Panc1 (cell line): ENCODE measurements at regions not wholly inside any gene's neighbourhood (a gene's known extent, or its start where the extent isn't known, plus 50 kb on each side); places are given as distances from the start of the nearest gene placed in this dataset.

ENCODE experiments used
- ATAC-seq: fragments of 200-7000 bp; cut with Tn5 transposase; 2 replicates; pipeline ENCODE4 v1.9.1; 2020; ENCODE audit warnings: mild to moderate bottlenecking, moderate library complexity
- BruUV-seq: library from RNA; stranded (reverse); fragments of 400-500 nt; replicated peaks from 2 replicates; lab custom pipeline; 2021; lab: Mats Ljungman, UMichigan
- CTCF ChIA-PET: fragments of 300-600 bp; sonication (Branson Sonifier 250); formaldehyde crosslinking; loops from one replicate; lab custom pipeline; 2022; ENCODE audit warnings: antibody characterized with exemption; lab: Charles Lee
- POLR2A ChIA-PET: fragments of 300-600 bp; sonication (Branson Sonifier 250); formaldehyde crosslinking; loops from one replicate; lab custom pipeline; 2022; ENCODE audit warnings: antibody characterized with exemption; lab: Charles Lee
- DNase-seq: peaks from one replicate; pipeline ENCODE4 v3.0.0-alpha.2; 2010; ENCODE audit warnings: low read depth, low spot score
- H3K27ac ChIP-seq: 2 replicates; pipeline ENCODE4 v1.5.1; 2011; ENCODE audit warnings: mild to moderate bottlenecking, low read length, inconsistent platforms
- H3K27me3 ChIP-seq: fragments of 200-500 bp; sonication (Bioruptor generic); 2 replicates; pipeline ENCODE4 v1.6.0; 2014; ENCODE audit warnings: low read length, inconsistent platforms; ENCODE audit not compliant: control insufficient read depth, insufficient read depth
- H3K36me3 ChIP-seq: fragments of 200-500 bp; sonication (Bioruptor generic); 2 replicates; pipeline ENCODE4 v1.5.1; 2014; ENCODE audit warnings: inconsistent platforms, mild to moderate bottlenecking, low read length, moderate library complexity; ENCODE audit not compliant: control insufficient read depth, insufficient read depth
- H3K4me1 ChIP-seq: 2 replicates; pipeline ENCODE4 v1.5.1; 2011; ENCODE audit warnings: inconsistent platforms, mild to moderate bottlenecking, low read length, moderate library complexity; ENCODE audit not compliant: control insufficient read depth, insufficient read depth
- H3K4me3 ChIP-seq, 2 experiments: 2 replicates each; pipeline ENCODE4 v1.5.1; 2011 to 2012; ENCODE audit warnings: low read depth in 2 of 2, low read length in 2 of 2, mild to moderate bottlenecking in 2 of 2, inconsistent platforms in 1 of 2, moderate library complexity in 1 of 2
- H3K9me3 ChIP-seq: fragments of 200-500 bp; sonication (Bioruptor generic); 2 replicates; pipeline ENCODE4 v1.5.1; 2014; ENCODE audit warnings: low read depth, mild to moderate bottlenecking, inconsistent platforms, low read length, moderate library complexity; ENCODE audit not compliant: control insufficient read depth, insufficient read depth
- POLR2AphosphoS5 ChIP-seq: IDR thresholded peaks from 2 replicates; pipeline ENCODE4 v1.6.1; 2012; ENCODE audit warnings: mild to moderate bottlenecking, low read depth, low read length, moderate library complexity
- SIN3A ChIP-seq: IDR thresholded peaks from 2 replicates; pipeline ENCODE4 v1.6.1; 2012; ENCODE audit warnings: low read depth, mild to moderate bottlenecking, low read length, moderate library complexity, borderline replicate concordance; ENCODE audit not compliant: insufficient read depth
- TCF7L2 ChIP-seq: IDR thresholded peaks from 2 replicates; pipeline ENCODE4 v1.6.1; 2011; ENCODE audit warnings: mild to moderate bottlenecking, low read depth, low read length, inconsistent platforms
- in situ Hi-C: cut with HindIII; loops from 2 replicates; pipeline ENCODE4 v1.10.0; 2016; ENCODE audit warnings: low sequenced_read_pairs, low pct_unique_long_range_greater_than_20kb
- intact Hi-C: fragments of 100-400 bp; cut with micrococcal nuclease; formaldehyde crosslinking; loops from one replicate; pipeline ENCODE4 v1.10.0; 2022; ENCODE audit not compliant: unreplicated experiment
- TF ChIP-seq, protein P1 (sequence below): fragments of 450-650 bp; IDR thresholded peaks from 2 replicates; pipeline ENCODE4 v1.5.1; 2017; ENCODE audit warnings: mild to moderate bottlenecking
- TF ChIP-seq, protein P2 (sequence below), 2 experiments: IDR thresholded peaks; 2 replicates each; pipeline ENCODE4 v1.6.1; 2011 to 2012; ENCODE audit warnings: low read depth in 2 of 2, control low read depth in 1 of 2, low read length in 1 of 2, mild to moderate bottlenecking in 1 of 2, moderate library complexity in 1 of 2; ENCODE audit not compliant: insufficient read depth in 1 of 2

DNA sequence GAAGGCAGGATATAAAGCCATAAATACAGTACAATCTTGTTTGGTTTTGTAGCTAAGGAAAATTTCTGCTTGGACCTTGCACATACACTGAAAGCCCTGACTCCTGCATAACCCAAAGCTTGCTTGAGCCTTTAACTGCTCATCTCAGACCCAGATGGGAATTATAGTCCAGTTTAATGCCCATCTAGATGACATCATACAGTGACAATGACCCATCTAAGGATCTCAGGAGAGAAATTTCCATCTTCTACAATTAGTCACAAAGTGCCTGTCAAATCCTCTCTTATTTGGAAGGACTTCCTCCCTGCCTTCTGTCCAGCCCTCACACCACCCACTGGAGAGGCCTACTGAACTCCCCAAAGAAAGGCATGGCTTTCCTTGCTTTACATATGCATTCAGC, 69.3 kb downstream of the BTBD3 start:
- in situ Hi-C loops (no loop called here), intact Hi-C loops (no loop called here)
- POLR2A ChIA-PET = no interaction called here
- no peaks in the 10 kb centered on the region for H3K36me3 ChIP-seq
- no peak for ATAC-seq
- no peak overlapping the region for H3K27ac ChIP-seq
- no peak for TF ChIP-seq POLR2AphosphoS5
- H3K27me3 ChIP-seq = no peaks in the 10 kb centered on the region
- no TSS peak for BruUV-seq
- H3K4me1 ChIP-seq = no peaks in the 10 kb centered on the region
- H3K9me3 ChIP-seq = no peaks in the 10 kb centered on the region
- DNase-seq = no peak
- no peak overlapping the region for H3K4me3 ChIP-seq
- CTCF ChIA-PET = no interaction called here

DNA sequence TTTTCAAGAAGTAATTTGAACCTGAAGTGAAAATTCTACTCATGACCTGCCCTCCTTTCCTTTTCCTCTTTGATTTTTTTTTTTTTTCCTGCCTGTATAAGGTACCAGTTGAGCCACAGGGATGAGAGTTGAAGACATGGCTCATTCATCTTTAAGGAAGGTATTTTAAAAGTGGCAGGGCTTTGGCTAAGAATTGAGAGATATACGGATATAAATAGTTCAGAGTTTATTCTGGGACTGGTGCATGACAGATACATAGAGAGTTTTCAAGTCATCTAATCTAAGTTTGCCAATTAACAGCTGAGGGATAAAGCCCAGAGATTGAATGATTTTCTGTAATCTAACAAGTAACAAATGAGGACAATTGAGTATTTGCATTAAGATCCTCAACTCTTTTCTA, 69.8 kb downstream of the BTBD3 start:
- Histone ChIP-seq H3K27ac (no peak overlapping the region), H3K9me3 (no peaks in the 10 kb centered on the region), H3K27me3 (no peaks in the 10 kb centered on the region), H3K4me1 (no peaks in the 10 kb centered on the region), H3K36me3 (no peaks in the 10 kb centered on the region), H3K4me3 (no peak overlapping the region)
- no peak for ATAC-seq
- in situ Hi-C loops = no loop called here
- intact Hi-C loops = no loop called here
- no TSS peak for BruUV-seq
- ChIA-PET CTCF (no interaction called here), POLR2A (no interaction called here)
- TF ChIP-seq POLR2AphosphoS5 = no peak
- TF ChIP-seq, protein P1, sequence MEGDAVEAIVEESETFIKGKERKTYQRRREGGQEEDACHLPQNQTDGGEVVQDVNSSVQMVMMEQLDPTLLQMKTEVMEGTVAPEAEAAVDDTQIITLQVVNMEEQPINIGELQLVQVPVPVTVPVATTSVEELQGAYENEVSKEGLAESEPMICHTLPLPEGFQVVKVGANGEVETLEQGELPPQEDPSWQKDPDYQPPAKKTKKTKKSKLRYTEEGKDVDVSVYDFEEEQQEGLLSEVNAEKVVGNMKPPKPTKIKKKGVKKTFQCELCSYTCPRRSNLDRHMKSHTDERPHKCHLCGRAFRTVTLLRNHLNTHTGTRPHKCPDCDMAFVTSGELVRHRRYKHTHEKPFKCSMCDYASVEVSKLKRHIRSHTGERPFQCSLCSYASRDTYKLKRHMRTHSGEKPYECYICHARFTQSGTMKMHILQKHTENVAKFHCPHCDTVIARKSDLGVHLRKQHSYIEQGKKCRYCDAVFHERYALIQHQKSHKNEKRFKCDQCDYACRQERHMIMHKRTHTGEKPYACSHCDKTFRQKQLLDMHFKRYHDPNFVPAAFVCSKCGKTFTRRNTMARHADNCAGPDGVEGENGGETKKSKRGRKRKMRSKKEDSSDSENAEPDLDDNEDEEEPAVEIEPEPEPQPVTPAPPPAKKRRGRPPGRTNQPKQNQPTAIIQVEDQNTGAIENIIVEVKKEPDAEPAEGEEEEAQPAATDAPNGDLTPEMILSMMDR = no peak
- TF ChIP-seq, protein P2, sequence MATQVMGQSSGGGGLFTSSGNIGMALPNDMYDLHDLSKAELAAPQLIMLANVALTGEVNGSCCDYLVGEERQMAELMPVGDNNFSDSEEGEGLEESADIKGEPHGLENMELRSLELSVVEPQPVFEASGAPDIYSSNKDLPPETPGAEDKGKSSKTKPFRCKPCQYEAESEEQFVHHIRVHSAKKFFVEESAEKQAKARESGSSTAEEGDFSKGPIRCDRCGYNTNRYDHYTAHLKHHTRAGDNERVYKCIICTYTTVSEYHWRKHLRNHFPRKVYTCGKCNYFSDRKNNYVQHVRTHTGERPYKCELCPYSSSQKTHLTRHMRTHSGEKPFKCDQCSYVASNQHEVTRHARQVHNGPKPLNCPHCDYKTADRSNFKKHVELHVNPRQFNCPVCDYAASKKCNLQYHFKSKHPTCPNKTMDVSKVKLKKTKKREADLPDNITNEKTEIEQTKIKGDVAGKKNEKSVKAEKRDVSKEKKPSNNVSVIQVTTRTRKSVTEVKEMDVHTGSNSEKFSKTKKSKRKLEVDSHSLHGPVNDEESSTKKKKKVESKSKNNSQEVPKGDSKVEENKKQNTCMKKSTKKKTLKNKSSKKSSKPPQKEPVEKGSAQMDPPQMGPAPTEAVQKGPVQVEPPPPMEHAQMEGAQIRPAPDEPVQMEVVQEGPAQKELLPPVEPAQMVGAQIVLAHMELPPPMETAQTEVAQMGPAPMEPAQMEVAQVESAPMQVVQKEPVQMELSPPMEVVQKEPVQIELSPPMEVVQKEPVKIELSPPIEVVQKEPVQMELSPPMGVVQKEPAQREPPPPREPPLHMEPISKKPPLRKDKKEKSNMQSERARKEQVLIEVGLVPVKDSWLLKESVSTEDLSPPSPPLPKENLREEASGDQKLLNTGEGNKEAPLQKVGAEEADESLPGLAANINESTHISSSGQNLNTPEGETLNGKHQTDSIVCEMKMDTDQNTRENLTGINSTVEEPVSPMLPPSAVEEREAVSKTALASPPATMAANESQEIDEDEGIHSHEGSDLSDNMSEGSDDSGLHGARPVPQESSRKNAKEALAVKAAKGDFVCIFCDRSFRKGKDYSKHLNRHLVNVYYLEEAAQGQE (IDR thresholded peaks at IDR 0.05; ENCODE audit: insufficient read depth in 1 of 2, low read depth in 2 of 2, low read length in 1 of 2) = no peak
- TF ChIP-seq TCF7L2 = no peak
- TF ChIP-seq SIN3A = no peak
- no peak for DNase-seq

DNA sequence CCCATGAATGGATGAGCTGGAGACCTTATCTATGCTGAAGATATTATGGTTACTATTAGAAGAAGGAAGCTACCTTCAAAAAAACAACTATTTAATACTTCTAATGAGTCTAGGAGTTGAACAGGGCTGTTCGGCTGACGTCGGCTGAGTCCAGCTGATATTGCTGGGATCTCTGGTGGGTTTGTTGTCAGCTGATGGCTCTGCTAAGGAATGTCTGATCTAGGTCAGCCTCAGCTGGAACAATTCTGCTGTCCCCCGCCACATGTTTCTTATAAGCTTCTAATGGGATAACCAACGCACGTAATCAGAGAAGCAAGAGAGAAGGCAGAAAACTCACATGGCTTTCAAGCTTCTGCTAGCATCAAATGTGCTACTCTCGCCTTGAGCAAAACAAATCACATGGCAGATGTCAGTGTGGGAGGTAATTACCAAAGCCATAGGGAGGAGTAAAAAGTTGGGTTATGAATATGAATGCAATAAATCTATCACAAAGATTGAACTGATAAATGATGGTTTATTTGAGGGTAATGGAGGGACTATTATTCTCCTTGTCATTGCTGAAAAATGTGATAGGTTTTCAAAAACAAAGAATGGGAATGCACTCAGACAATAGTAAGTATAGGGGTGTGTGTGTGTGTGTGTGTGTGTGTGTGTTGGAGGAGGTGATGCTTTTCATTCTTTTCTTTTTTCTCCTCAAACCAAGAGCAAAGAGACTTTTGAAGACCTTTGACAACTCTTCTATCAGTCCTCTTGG, 71.5 kb downstream of the BTBD3 start:
- Histone ChIP-seq H3K27ac (no peak overlapping the region), H3K9me3 (no peaks in the 10 kb centered on the region), H3K36me3 (no peaks in the 10 kb centered on the region), H3K27me3 (no peaks in the 10 kb centered on the region), H3K4me1 (no peaks in the 10 kb centered on the region), H3K4me3 (no peak overlapping the region)
- in situ Hi-C loops (no loop called here), intact Hi-C loops (no loop called here)
- ChIA-PET POLR2A (no interaction called here), CTCF (interaction anchor here (0.7 kb wide), 1 partner anchor 1958 kb away, joined by 6 read pairs; no protein-coding TSS in a partner anchor)
- BruUV-seq = no TSS peak
- no peak for ATAC-seq
- no peak for DNase-seq
- TF ChIP-seq SIN3A (no peak), POLR2AphosphoS5 (no peak), TCF7L2 (no peak)
- TF ChIP-seq, protein P1 = no peak
- TF ChIP-seq, protein P2 (IDR thresholded peaks at IDR 0.05; ENCODE audit: insufficient read depth in 1 of 2, low read depth in 2 of 2, low read length in 1 of 2) = no peak
